ENCODE measurements at regions not wholly inside any gene's neighbourhood (a gene's known extent, or its start where the extent isn't known, plus 50 kb on each side); places are given as distances from the start of the nearest gene placed in this dataset.
"Not testable (repeated sequence)": the region's sequence is repeated elsewhere in the genome, so short reads cannot be mapped to it uniquely, and the experiment has no call there.

- WGBS, 2 donors = 90 to 96% methylated on average over 1 of the region's 1 CpG
- Histone ChIP-seq H3K4me1 (no peaks in the 10 kb centered on the region), H3K36me3 (no peaks in the 10 kb centered on the region), H3K27me3 (no peaks in the 10 kb centered on the region), H3K27ac (no peak overlapping the region), H3K9me3 (no peaks in the 10 kb centered on the region), H3K4me3 (replicated peaks in 1 of 3) (no peak overlapping the region)
- DNase-seq = no peak
- TF ChIP-seq POLR2A (IDR thresholded peaks at IDR 0.05) = no peak
- no peak for TF ChIP-seq CTCF (IDR thresholded peaks at IDR 0.05)
- intact Hi-C loops (cut with DNase I) = no loop called here
Measured at GRCh38 chr7:15068324-15068723, 165.8 kb upstream of the DGKB start.

GRCh38 chr7:15057272-15057671 is 154.7 kb upstream of the DGKB start:
- DNase-seq = no peak
- no peak overlapping the region for H3K27ac ChIP-seq
- H3K9me3 ChIP-seq = no peaks in the 10 kb centered on the region
- peaks cover 3% of the 10 kb centered on the region for H3K27me3 ChIP-seq
- 71 to 80% methylated on average over 5 of the region's 5 CpGs for WGBS, 2 donors
- intact Hi-C loops (cut with DNase I) = no loop called here
- no peaks in the 10 kb centered on the region for H3K36me3 ChIP-seq
- no peak for TF ChIP-seq CTCF (IDR thresholded peaks at IDR 0.05)
- TF ChIP-seq POLR2A (IDR thresholded peaks at IDR 0.05) = no peak
- H3K4me3 ChIP-seq (replicated peaks in 1 of 3) = no peak overlapping the region
- H3K4me1 ChIP-seq = no peaks in the 10 kb centered on the region

GRCh38 chr7:15054304-15054703 is 151.8 kb upstream of the DGKB start:
- H3K4me3 ChIP-seq (replicated peaks in 1 of 3); H3K36me3 ChIP-seq; H3K27ac ChIP-seq; H3K27me3 ChIP-seq; H3K4me1 ChIP-seq; DNase-seq; intact Hi-C loops (cut with DNase I); H3K9me3 ChIP-seq: not testable (repeated sequence)
- WGBS, 2 donors = 35 to 39% methylated on average over 4 of the region's 4 CpGs

- H3K36me3 ChIP-seq = no peaks in the 10 kb centered on the region
- H3K4me1 ChIP-seq = no peaks in the 10 kb centered on the region
- no peak for DNase-seq
- no peaks in the 10 kb centered on the region for H3K27me3 ChIP-seq
- intact Hi-C loops (cut with DNase I) = no loop called here
- no peak for TF ChIP-seq CTCF (IDR thresholded peaks at IDR 0.05)
- TF ChIP-seq POLR2A (IDR thresholded peaks at IDR 0.05) = no peak
- H3K9me3 ChIP-seq = no peaks in the 10 kb centered on the region
- WGBS, 2 donors = 89 to 91% methylated on average over 1 of the region's 1 CpG
- H3K27ac ChIP-seq = no peak overlapping the region
- no peak overlapping the region for H3K4me3 ChIP-seq (replicated peaks in 1 of 3)
Measured at GRCh38 chr7:15049157-15049556, 146.6 kb upstream of the DGKB start.

- TF ChIP-seq CTCF (IDR thresholded peaks at IDR 0.05) (no peak), POLR2A (IDR thresholded peaks at IDR 0.05) (no peak)
- Histone ChIP-seq H3K4me1 (no peaks in the 10 kb centered on the region), H3K27ac (no peak overlapping the region), H3K9me3 (no peaks in the 10 kb centered on the region), H3K27me3 (no peaks in the 10 kb centered on the region), H3K4me3 (replicated peaks in 1 of 3) (no peak overlapping the region), H3K36me3 (no peaks in the 10 kb centered on the region)
- WGBS, 2 donors = 69 to 74% methylated on average over 2 of the region's 2 CpGs
- intact Hi-C loops (cut with DNase I) = no loop called here
- DNase-seq = no peak
Measured at GRCh38 chr7:15046861-15047260, 144.3 kb upstream of the DGKB start.

- intact Hi-C loops (cut with DNase I) = no loop called here
- Histone ChIP-seq H3K4me3 (replicated peaks in 1 of 3) (no peak overlapping the region), H3K27me3 (no peaks in the 10 kb centered on the region), H3K4me1 (no peaks in the 10 kb centered on the region), H3K9me3 (no peaks in the 10 kb centered on the region), H3K27ac (no peak overlapping the region), H3K36me3 (no peaks in the 10 kb centered on the region)
- TF ChIP-seq POLR2A (IDR thresholded peaks at IDR 0.05) (no peak), CTCF (IDR thresholded peaks at IDR 0.05) (no peak)
- DNase-seq = no peak
- 39 to 45% methylated on average over 6 of the region's 6 CpGs for whole genome bisulfite sequencing, 2 donors
Measured at GRCh38 chr7:15043931-15044330, 141.4 kb upstream of the DGKB start.

Measured in thyroid gland (tissue), 4 donors.